Endothelial cell of umbilical vein (primary cell): ENCODE measurements at regions not wholly inside any gene's neighbourhood (a gene's known extent, or its start where the extent isn't known, plus 50 kb on each side); places are given as distances from the start of the nearest gene placed in this dataset.

Experiments used
- BruUV-seq: library from RNA; stranded (reverse); fragments of 400-500 nt; replicated peaks from 2 replicates; lab custom pipeline; 2021; lab: Mats Ljungman, UMichigan
- CTCF ChIA-PET: fragments of 300-600, 350-600 bp; sonication (Branson Sonifier 250); formaldehyde crosslinking; loops from one replicate; lab custom pipeline; 2021; ENCODE audit warnings: antibody characterized with exemption, inconsistent platforms; lab: Charles Lee
- POLR2A ChIA-PET: fragments of 300-600, 350-600 bp; sonication (Branson Sonifier 250); formaldehyde crosslinking; loops from one replicate; lab custom pipeline; 2021; ENCODE audit warnings: antibody characterized with exemption, inconsistent platforms; lab: Charles Lee
- DNase-seq: peaks from one replicate; pipeline ENCODE4 v3.0.0-alpha.2; 2011; ENCODE audit warnings: low read depth, low spot score
- FAIRE-seq: peaks from 2 replicates; lab custom pipeline; 2011; peaks lifted over from hg19 to GRCh38; lab: Jason Lieb, UNC
- H2AFZ ChIP-seq: 2 replicates; pipeline ENCODE4 v1.6.0; 2012; ENCODE audit warnings: low read depth, low read length, control low read depth, inconsistent platforms
- H3K27ac ChIP-seq: 2 replicates; pipeline ENCODE4 v1.5.1; 2011; ENCODE audit warnings: low read depth, mild to moderate bottlenecking, control low read depth, low read length, moderate library complexity; ENCODE audit not compliant: insufficient read depth
- H3K27me3 ChIP-seq, 2 experiments: 2 replicates each; pipeline versions ENCODE4 v1.6.0 to v1.6.1; 2011; ENCODE audit warnings: low read length in 2 of 2, mixed read lengths in 1 of 2; ENCODE audit not compliant: control insufficient read depth in 2 of 2, insufficient read depth in 2 of 2
- H3K36me3 ChIP-seq, 2 experiments: 2 replicates in 1 of 2; 3 replicates in 1 of 2; pipeline ENCODE4 v1.5.1; 2011; ENCODE audit warnings: low read length in 2 of 2, mild to moderate bottlenecking in 1 of 2, moderate library complexity in 1 of 2; ENCODE audit not compliant: control insufficient read depth in 2 of 2, insufficient read depth in 2 of 2; ENCODE audit errors: extremely low read depth in 1 of 2
- H3K4me1 ChIP-seq: 3 replicates; pipeline ENCODE4 v1.5.1; 2011; ENCODE audit warnings: mild to moderate bottlenecking, low read length; ENCODE audit not compliant: control insufficient read depth, insufficient read depth; ENCODE audit errors: extremely low read depth
- H3K4me2 ChIP-seq: 2 replicates; pipeline ENCODE4 v1.6.1; 2011; ENCODE audit warnings: low read length, control low read depth, mixed read lengths; ENCODE audit not compliant: insufficient read depth
- H3K4me3 ChIP-seq, 3 experiments: fragments of 200-600 bp in 1 of 3; sonication (generic), shearing (Covaris generic) in 1 of 3; replicated peaks in 1 of 3; 2 replicates each; pipeline ENCODE4 v1.5.1; 2011 to 2016; ENCODE audit warnings: control low read depth in 3 of 3, low read length in 3 of 3, mild to moderate bottlenecking in 2 of 3, inconsistent platforms in 1 of 3, low read depth in 1 of 3, moderate library complexity in 1 of 3; ENCODE audit not compliant: insufficient read depth in 1 of 3
- H3K79me2 ChIP-seq: 2 replicates; pipeline ENCODE4 v1.6.0; 2012; ENCODE audit warnings: low read length, inconsistent platforms; ENCODE audit not compliant: control insufficient read depth, insufficient read depth
- H3K9ac ChIP-seq: replicated peaks from 2 replicates; pipeline ENCODE3; 2011; ENCODE audit warnings: low read length, control low read depth; ENCODE audit not compliant: insufficient read depth; ENCODE audit errors: extremely low read depth
- H3K9me1 ChIP-seq: replicated peaks from 3 replicates; pipeline ENCODE4 v1.6.0; 2011; ENCODE audit warnings: mild to moderate bottlenecking, low read length; ENCODE audit not compliant: control insufficient read depth, insufficient read depth; ENCODE audit errors: extremely low read depth
- H3K9me3 ChIP-seq: replicated peaks from 2 replicates; pipeline ENCODE4 v1.5.1; 2012; ENCODE audit warnings: low read length, inconsistent platforms; ENCODE audit not compliant: control insufficient read depth, insufficient read depth
- H4K20me1 ChIP-seq: replicated peaks from 2 replicates; pipeline ENCODE3; 2011; ENCODE audit warnings: mild to moderate bottlenecking, low read length; ENCODE audit not compliant: control insufficient read depth, insufficient read depth; ENCODE audit errors: extremely low read depth
- CTCF ChIP-seq, 2 donors: IDR thresholded peaks; 1 replicate in 1 of 2; 2 replicates in 1 of 2; pipeline ENCODE4 v1.5.1; 2011; ENCODE audit warnings: low read length in 2 of 2, mild to moderate bottlenecking in 2 of 2, moderate library complexity in 2 of 2, control low read depth in 1 of 2, inconsistent platforms in 1 of 2, low read depth in 1 of 2; ENCODE audit not compliant: insufficient read depth in 1 of 2; ENCODE audit errors: extremely low read depth in 1 of 2
- EZH2 ChIP-seq: IDR thresholded peaks from 2 replicates; pipeline ENCODE4 v1.6.1; 2012; ENCODE audit warnings: borderline replicate concordance, low read depth, mild to moderate bottlenecking, moderate library complexity, low read length, inconsistent platforms; ENCODE audit not compliant: severe bottlenecking
- FOS ChIP-seq: IDR thresholded peaks from 2 replicates; pipeline ENCODE4 v1.6.1; 2011; ENCODE audit warnings: mild to moderate bottlenecking, low read length, moderate library complexity, borderline replicate concordance; ENCODE audit not compliant: insufficient read depth
- GATA2 ChIP-seq: IDR thresholded peaks from 2 replicates; pipeline ENCODE4 v1.7.0; 2011; ENCODE audit warnings: low read depth, mild to moderate bottlenecking, moderate library complexity, mixed read lengths, low read length; ENCODE audit not compliant: insufficient read length, insufficient read depth
- JUN ChIP-seq: IDR thresholded peaks from 2 replicates; pipeline ENCODE4 v1.6.1; 2011; ENCODE audit warnings: borderline replicate concordance, low read depth; ENCODE audit not compliant: insufficient read length, insufficient read depth
- MYC ChIP-seq: IDR thresholded peaks from one replicate; pipeline ENCODE4 v1.6.1; 2011; ENCODE audit warnings: mild to moderate bottlenecking, low read depth, low read length
- POLR2A ChIP-seq: IDR thresholded peaks from 2 replicates; pipeline ENCODE4 v1.6.1; 2012; ENCODE audit warnings: low read depth, mild to moderate bottlenecking, control low read depth, low read length
- POLR2AphosphoS5 ChIP-seq: IDR thresholded peaks from 2 replicates; pipeline ENCODE4 v1.6.1; 2012; ENCODE audit warnings: low read depth, mild to moderate bottlenecking, control low read depth, low read length, moderate library complexity; ENCODE audit not compliant: insufficient read depth
- dilution Hi-C: fragments of 300-500 bp; cut with MboI; formaldehyde crosslinking; loops from one replicate; pipeline ENCODE4 v1.15.0; 2019; ENCODE audit warnings: low sequenced_read_pairs; ENCODE audit not compliant: extremely low pct_ligation_motif_present
- intact Hi-C: fragments of 100-400 bp; cut with micrococcal nuclease; formaldehyde crosslinking; loops from one replicate; pipeline ENCODE4 v1.10.0; 2022
- TF ChIP-seq, protein P1 (sequence below): IDR thresholded peaks from 2 replicates; pipeline ENCODE4 v1.6.1; 2011; ENCODE audit not compliant: insufficient read depth, insufficient read length

- H2AFZ ChIP-seq = no peak overlapping the region
- H3K9me3 ChIP-seq = no peaks in the 10 kb centered on the region
- intact Hi-C loops (loop anchor here (1.0 kb wide), 1 partner anchor 16 kb away; no protein-coding TSS in a partner anchor), dilution Hi-C loops (no loop called here)
- TF ChIP-seq EZH2 (no peak), JUN (peak; percentile 72), FOS (peak; percentile 12), POLR2AphosphoS5 (no peak), CTCF (IDR thresholded peaks at IDR 0.05; ENCODE audit: extremely low read depth in 1 of 2, insufficient read depth in 1 of 2, low read depth in 1 of 2, low read length in 2 of 2) (no peak), POLR2A (no peak), MYC (no peak), GATA2 (no peak)
- TF ChIP-seq, protein P1, sequence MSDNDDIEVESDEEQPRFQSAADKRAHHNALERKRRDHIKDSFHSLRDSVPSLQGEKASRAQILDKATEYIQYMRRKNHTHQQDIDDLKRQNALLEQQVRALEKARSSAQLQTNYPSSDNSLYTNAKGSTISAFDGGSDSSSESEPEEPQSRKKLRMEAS = no peak
- ChIA-PET POLR2A (no interaction called here), CTCF (interaction anchor here (0.7 to 1.5 kb wide), 3 partner anchors 15 to 40 kb away, joined by 3 to 5 read pairs (median 4); no protein-coding TSS in a partner anchor)
- H3K27ac ChIP-seq = peak overlapping the region; percentile 45
- FAIRE-seq (peak; percentile 26), DNase-seq (peak; percentile 64)
- no peak overlapping the region for H3K4me3 ChIP-seq
- H3K4me2 ChIP-seq = no peak overlapping the region
- H3K4me1 ChIP-seq = no peaks in the 10 kb centered on the region
- no peaks in the 10 kb centered on the region for H3K27me3 ChIP-seq
- H3K79me2 ChIP-seq = no peaks in the 10 kb centered on the region
- H3K9me1 ChIP-seq = no peaks in the 10 kb centered on the region
- no peak overlapping the region for H3K9ac ChIP-seq
- no peaks in the 10 kb centered on the region for H4K20me1 ChIP-seq
- no peaks in the 10 kb centered on the region for H3K36me3 ChIP-seq
- BruUV-seq = no TSS peak
Observed at GRCh38 chr6:164069350-164069990, 655.0 kb downstream of the QKI start.
